ENCODE measurements at regions not wholly inside any gene's neighbourhood (a gene's known extent, or its start where the extent isn't known, plus 50 kb on each side); places are given as distances from the start of the nearest gene placed in this dataset.
A peak's percentile ranks its signal among the peaks of the same experiment; 100 is the strongest.

GRCh38 chr2:16507655-16508489 lies 157.8 kb downstream of the CYRIA start:
- Histone ChIP-seq H3K79me2 (no peaks in the 10 kb centered on the region), H3K4me2 (ENCODE audit: low read length) (peak overlapping the region; percentile 64), H2AFZ (peak overlapping the region; percentile 85), H3K4me3 (ENCODE audit: low read depth, low read length) (peak overlapping the region; percentile 30), H3K9ac (no peak overlapping the region), H3K27me3 (ENCODE audit: control insufficient read depth, insufficient read depth, low read length) (no peaks in the 10 kb centered on the region), H3K9me3 (ENCODE audit: control insufficient read depth, low read length) (no peaks in the 10 kb centered on the region), H3K36me3 (ENCODE audit: control insufficient read depth, insufficient read depth, low read length) (no peaks in the 10 kb centered on the region), H3K27ac (no peak overlapping the region), H3K4me1 (no peaks in the 10 kb centered on the region)
- TF ChIP-seq CTCF (IDR thresholded peaks at IDR 0.05) = peak; percentile 56

GRCh38 chr2:16506366-16506765 lies 159.3 kb downstream of the CYRIA start:
- no peak overlapping the region for H2AFZ ChIP-seq
- H3K36me3 ChIP-seq (ENCODE audit: control insufficient read depth, insufficient read depth, low read length) = no peaks in the 10 kb centered on the region
- H3K4me3 ChIP-seq (ENCODE audit: low read depth, low read length) = no peak overlapping the region
- no peak for TF ChIP-seq CTCF (IDR thresholded peaks at IDR 0.05)
- no peaks in the 10 kb centered on the region for H3K4me1 ChIP-seq
- no peak overlapping the region for H3K4me2 ChIP-seq (ENCODE audit: low read length)
- no peaks in the 10 kb centered on the region for H3K9me3 ChIP-seq (ENCODE audit: control insufficient read depth, low read length)
- no peak overlapping the region for H3K27ac ChIP-seq
- no peak overlapping the region for H3K9ac ChIP-seq
- H3K79me2 ChIP-seq = no peaks in the 10 kb centered on the region
- no peaks in the 10 kb centered on the region for H3K27me3 ChIP-seq (ENCODE audit: control insufficient read depth, insufficient read depth, low read length)

GRCh38 chr2:16496426-16497388 lies 168.9 kb downstream of the CYRIA start:
- Histone ChIP-seq H2AFZ (no peak overlapping the region), H3K79me2 (no peaks in the 10 kb centered on the region), H3K9me3 (ENCODE audit: control insufficient read depth, low read length) (no peaks in the 10 kb centered on the region), H3K36me3 (ENCODE audit: control insufficient read depth, insufficient read depth, low read length) (no peaks in the 10 kb centered on the region), H3K27ac (no peak overlapping the region), H3K4me3 (ENCODE audit: low read depth, low read length) (no peak overlapping the region), H3K27me3 (ENCODE audit: control insufficient read depth, insufficient read depth, low read length) (no peaks in the 10 kb centered on the region), H3K4me2 (ENCODE audit: low read length) (no peak overlapping the region), H3K9ac (no peak overlapping the region), H3K4me1 (no peaks in the 10 kb centered on the region)
- TF ChIP-seq CTCF (IDR thresholded peaks at IDR 0.05) = no peak

GRCh38 chr2:16495509-16496208 lies 170.0 kb downstream of the CYRIA start:
- Histone ChIP-seq H3K27me3 (ENCODE audit: control insufficient read depth, insufficient read depth, low read length) (no peaks in the 10 kb centered on the region), H3K4me3 (ENCODE audit: low read depth, low read length) (no peak overlapping the region), H3K4me1 (no peaks in the 10 kb centered on the region), H3K27ac (no peak overlapping the region), H3K9me3 (ENCODE audit: control insufficient read depth, low read length) (no peaks in the 10 kb centered on the region), H3K4me2 (ENCODE audit: low read length) (no peak overlapping the region), H2AFZ (no peak overlapping the region), H3K36me3 (ENCODE audit: control insufficient read depth, insufficient read depth, low read length) (no peaks in the 10 kb centered on the region), H3K9ac (no peak overlapping the region), H3K79me2 (no peaks in the 10 kb centered on the region)
- no peak for TF ChIP-seq CTCF (IDR thresholded peaks at IDR 0.05)
